Neural cell (in vitro differentiated cells): ENCODE measurements at regions not wholly inside any gene's neighbourhood (a gene's known extent, or its start where the extent isn't known, plus 50 kb on each side); places are given as distances from the start of the nearest gene placed in this dataset.

Experiments
- H2AFZ ChIP-seq: fragments of 200-600, 300-800 bp; sonication (generic), shearing (Covaris generic); 2 replicates; pipeline ENCODE4 v1.6.0; 2014; ENCODE audit warnings: low read depth, mild to moderate bottlenecking, antibody characterized with exemption, low read length, moderate library complexity
- H3F3A ChIP-seq: fragments of 200-600 bp; shearing (Covaris generic); 2 replicates; pipeline ENCODE4 v1.6.1; 2016; ENCODE audit warnings: mild to moderate bottlenecking, moderate library complexity, mixed read lengths, antibody characterized with exemption, low read length; ENCODE audit not compliant: insufficient read depth, poor library complexity, severe bottlenecking
- H3K27ac ChIP-seq: fragments of 200-600, 300-800 bp; sonication (generic), shearing (Covaris generic); 2 replicates; pipeline ENCODE4 v1.5.1; 2014; ENCODE audit warnings: mild to moderate bottlenecking, low read length, moderate library complexity
- H3K27me3 ChIP-seq: fragments of 300-800, 200-600 bp; sonication (generic), shearing (Covaris generic); 2 replicates; pipeline ENCODE4 v1.6.0; 2014; ENCODE audit warnings: mild to moderate bottlenecking, low read depth, low read length, moderate library complexity; ENCODE audit not compliant: insufficient read depth
- H3K36me3 ChIP-seq: fragments of 300-800, 200-600 bp; sonication (generic), shearing (Covaris generic); 2 replicates; pipeline ENCODE4 v1.5.1; 2014; ENCODE audit warnings: mild to moderate bottlenecking, antibody characterized with exemption, low read length, moderate library complexity; ENCODE audit not compliant: insufficient read depth
- H3K4me2 ChIP-seq: fragments of 300-800, 200-600 bp; sonication (generic), shearing (Covaris generic); 2 replicates; pipeline ENCODE4 v1.6.0; 2014; ENCODE audit warnings: mild to moderate bottlenecking, low read length
- H3K4me3 ChIP-seq: fragments of 300-800, 200-600 bp; sonication (generic), shearing (Covaris generic); 2 replicates; pipeline ENCODE4 v1.5.1; 2014; ENCODE audit warnings: mild to moderate bottlenecking, low read length, moderate library complexity
- H3K79me2 ChIP-seq: fragments of 200-600 bp; shearing (Covaris generic); replicated peaks from 2 replicates; pipeline ENCODE4 v1.6.0; 2014; ENCODE audit warnings: mild to moderate bottlenecking, low read length, moderate library complexity; ENCODE audit not compliant: insufficient read depth
- H3K9ac ChIP-seq: fragments of 300-800, 200-600 bp; sonication (generic), shearing (Covaris generic); 2 replicates; pipeline ENCODE4 v1.6.1; 2016; ENCODE audit warnings: mild to moderate bottlenecking, low read length, mixed read lengths
- H3K9me2 ChIP-seq: fragments of 200-600 bp; shearing (Covaris generic); 2 replicates; pipeline ENCODE4 v1.6.1; 2016; ENCODE audit warnings: mild to moderate bottlenecking, low read length, mixed read lengths; ENCODE audit not compliant: insufficient read depth
- H3K9me3 ChIP-seq: fragments of 200-600, 300-800 bp; sonication (generic), shearing (Covaris generic); 2 replicates; pipeline ENCODE4 v1.6.1; 2016; ENCODE audit warnings: mild to moderate bottlenecking, mixed run types, low read length, moderate library complexity, mixed read lengths
- H4K20me1 ChIP-seq: fragments of 200-600 bp; shearing (Covaris generic); 2 replicates; pipeline ENCODE4 v1.6.1; 2016; ENCODE audit warnings: mild to moderate bottlenecking, mixed run types; ENCODE audit not compliant: insufficient read depth
- CTCF ChIP-seq: fragments of 450-650 bp; IDR thresholded peaks from 2 replicates; pipeline ENCODE4 v1.5.1; 2014; ENCODE audit warnings: antibody characterized with exemption, mild to moderate bottlenecking, moderate library complexity; ENCODE audit not compliant: poor library complexity, severe bottlenecking
- EP300 ChIP-seq: fragments of 450-650 bp; conservative IDR thresholded peaks from 2 replicates; pipeline ENCODE4 v1.6.1; 2014; ENCODE audit warnings: antibody characterized with exemption, mild to moderate bottlenecking, moderate library complexity; ENCODE audit not compliant: poor library complexity, severe bottlenecking
- EZH2 ChIP-seq: fragments of 200-600, 300-800 bp; shearing (Covaris generic), sonication (generic); IDR thresholded peaks from 2 replicates; pipeline ENCODE4 v1.6.1; 2014; ENCODE audit warnings: antibody characterized with exemption, low read length, borderline replicate concordance, mild to moderate bottlenecking; ENCODE audit not compliant: insufficient read depth, poor library complexity, severe bottlenecking
- MXI1 ChIP-seq: fragments of 450-650 bp; conservative IDR thresholded peaks from 2 replicates; pipeline ENCODE4 v1.6.1; 2014; ENCODE audit warnings: antibody characterized with exemption, mild to moderate bottlenecking; ENCODE audit not compliant: poor library complexity, severe bottlenecking
- POLR2AphosphoS5 ChIP-seq: IDR thresholded peaks from 2 replicates; pipeline ENCODE4 v1.6.1; 2012
- RAD21 ChIP-seq: fragments of 450-650 bp; conservative IDR thresholded peaks from 2 replicates; pipeline ENCODE4 v1.6.1; 2014; ENCODE audit warnings: antibody characterized with exemption, mild to moderate bottlenecking, moderate library complexity
- REST ChIP-seq: IDR thresholded peaks from 2 replicates; pipeline ENCODE4 v1.6.1; 2012; ENCODE audit warnings: borderline replicate concordance
- SMC3 ChIP-seq: fragments of 450-650 bp; conservative IDR thresholded peaks from 2 replicates; pipeline ENCODE4 v1.6.1; 2014; ENCODE audit warnings: antibody characterized with exemption, mild to moderate bottlenecking, moderate library complexity; ENCODE audit not compliant: poor library complexity
- TAF1 ChIP-seq: IDR thresholded peaks from 2 replicates; pipeline ENCODE4 v1.6.1; 2012; ENCODE audit warnings: low read depth

- peak overlapping the region; percentile 53 for H3K27ac ChIP-seq
- TF ChIP-seq EP300 (peak; percentile 67), EZH2 (no peak), TAF1 (no peak), MXI1 (peak; percentile 28), POLR2AphosphoS5 (peak; percentile 80), REST (no peak), SMC3 (peak; percentile 74), RAD21 (peak; percentile 73), CTCF (peak; percentile 84)
- no peaks in the 10 kb centered on the region for H3K9me3 ChIP-seq
Observed at GRCh38 chr13:57558051-57558467, 73.5 kb upstream of the PCDH17 start.

GRCh38 chr13:57568865-57569264 lies 62.7 kb upstream of the PCDH17 start:
- Histone ChIP-seq H3K79me2 (no peaks in the 10 kb centered on the region), H3K4me3 (no peak overlapping the region), H3K36me3 (no peaks in the 10 kb centered on the region), H3K9ac (no peak overlapping the region), H2AFZ (no peak overlapping the region), H3F3A (no peaks in the 10 kb centered on the region), H3K9me3 (no peaks in the 10 kb centered on the region), H3K27me3 (no peaks in the 10 kb centered on the region), H4K20me1 (no peaks in the 10 kb centered on the region), H3K27ac (no peak overlapping the region), H3K4me2 (no peak overlapping the region), H3K9me2 (no peaks in the 10 kb centered on the region)
- TF ChIP-seq RAD21 (no peak), MXI1 (no peak), EP300 (no peak), TAF1 (no peak), SMC3 (no peak), CTCF (no peak), POLR2AphosphoS5 (no peak), EZH2 (no peak), REST (no peak)

More at GRCh38 chr13:57558051-57558467, 73.5 kb upstream of the PCDH17 start:
- H3K9me2 ChIP-seq, result no peaks in the 10 kb centered on the region
- no peaks in the 10 kb centered on the region for H3K79me2 ChIP-seq
- H3K9ac ChIP-seq, result no peak overlapping the region
- peak overlapping the region; percentile 6 for H2AFZ ChIP-seq
- H3K4me3 ChIP-seq, result peak overlapping the region; percentile 42
- no peaks in the 10 kb centered on the region for H3F3A ChIP-seq
- no peaks in the 10 kb centered on the region for H3K27me3 ChIP-seq
- H3K4me2 ChIP-seq, result peak overlapping the region; percentile 46
- no peaks in the 10 kb centered on the region for H3K36me3 ChIP-seq
- no peaks in the 10 kb centered on the region for H4K20me1 ChIP-seq
